Endothelial cell of hepatic sinusoid (primary cell): ENCODE measurements at regions not wholly inside any gene's neighbourhood (a gene's known extent, or its start where the extent isn't known, plus 50 kb on each side); places are given as distances from the start of the nearest gene placed in this dataset.

Experiments used
- in situ Hi-C: cut with HindIII; loops from 2 replicates; pipeline ENCODE4 v1.10.0; 2017; ENCODE audit warnings: low sequenced_read_pairs

DNA sequence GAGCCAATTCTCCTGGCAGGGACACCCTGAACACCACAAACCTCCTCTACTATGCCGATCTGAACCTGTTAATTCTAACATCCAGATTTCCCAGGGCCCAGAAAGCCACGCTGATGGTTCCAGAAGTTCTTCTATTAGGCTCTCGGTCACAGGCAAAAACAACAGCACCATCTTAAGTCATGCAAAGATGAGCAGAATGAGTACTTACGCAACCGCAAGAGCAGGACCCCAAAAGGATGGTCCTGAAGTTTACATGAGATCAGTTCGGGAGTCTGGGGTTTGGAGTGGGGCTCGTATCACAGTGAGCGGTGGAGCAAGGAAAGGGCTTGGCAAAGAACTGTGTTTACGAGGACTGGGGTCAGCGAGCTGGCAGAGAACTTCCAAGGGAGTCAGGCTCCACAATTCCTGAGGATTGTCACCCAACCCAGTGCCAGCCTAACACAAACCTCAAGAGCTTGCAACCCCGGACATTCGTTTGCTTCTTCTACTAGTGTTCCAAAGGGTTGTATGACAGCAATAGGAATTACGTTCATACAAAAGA, 532.6 kb downstream of the TNS3 start:
- in situ Hi-C loops: no loop called here

DNA sequence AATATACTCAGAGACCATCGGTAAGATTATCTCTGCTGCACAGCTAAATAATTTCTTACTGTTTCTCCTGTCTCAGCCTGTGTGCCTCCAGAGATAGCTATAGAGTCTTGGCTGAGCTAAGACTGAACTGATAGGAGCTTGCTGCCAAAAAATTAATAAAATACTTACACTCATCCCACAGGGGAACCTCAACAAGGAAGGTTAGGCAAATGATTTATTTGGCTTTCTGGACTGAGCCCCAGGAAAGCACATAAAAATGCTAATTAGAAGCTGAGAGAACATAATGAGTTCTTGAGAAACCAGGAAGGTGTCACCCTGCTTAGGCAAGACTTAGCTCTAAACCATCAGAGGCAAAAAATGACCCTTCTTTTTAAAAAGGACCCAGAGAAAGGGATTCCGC, 534.5 kb downstream of the TNS3 start:
- in situ Hi-C loops: no loop called here

DNA sequence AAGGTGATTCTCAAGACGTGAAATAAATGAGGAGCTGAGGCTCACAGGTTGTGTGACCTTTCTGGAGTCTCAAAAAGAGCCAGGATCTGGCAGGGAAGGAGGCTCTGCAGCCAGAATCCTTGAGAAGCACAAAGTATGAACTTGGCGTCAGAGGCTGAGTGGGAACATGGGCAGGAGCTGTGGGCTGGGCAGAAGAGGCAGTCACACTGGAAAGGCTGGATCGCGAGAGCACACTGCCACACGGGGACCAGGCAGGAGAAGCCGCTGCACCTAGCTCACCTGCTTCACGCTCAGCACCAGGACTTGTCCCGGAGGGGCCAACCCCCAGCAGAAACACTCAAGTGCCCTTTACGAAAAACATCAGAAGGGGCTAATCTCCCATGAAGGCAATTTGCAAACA, 535.0 kb downstream of the TNS3 start:
- in situ Hi-C loops: no loop called here

DNA sequence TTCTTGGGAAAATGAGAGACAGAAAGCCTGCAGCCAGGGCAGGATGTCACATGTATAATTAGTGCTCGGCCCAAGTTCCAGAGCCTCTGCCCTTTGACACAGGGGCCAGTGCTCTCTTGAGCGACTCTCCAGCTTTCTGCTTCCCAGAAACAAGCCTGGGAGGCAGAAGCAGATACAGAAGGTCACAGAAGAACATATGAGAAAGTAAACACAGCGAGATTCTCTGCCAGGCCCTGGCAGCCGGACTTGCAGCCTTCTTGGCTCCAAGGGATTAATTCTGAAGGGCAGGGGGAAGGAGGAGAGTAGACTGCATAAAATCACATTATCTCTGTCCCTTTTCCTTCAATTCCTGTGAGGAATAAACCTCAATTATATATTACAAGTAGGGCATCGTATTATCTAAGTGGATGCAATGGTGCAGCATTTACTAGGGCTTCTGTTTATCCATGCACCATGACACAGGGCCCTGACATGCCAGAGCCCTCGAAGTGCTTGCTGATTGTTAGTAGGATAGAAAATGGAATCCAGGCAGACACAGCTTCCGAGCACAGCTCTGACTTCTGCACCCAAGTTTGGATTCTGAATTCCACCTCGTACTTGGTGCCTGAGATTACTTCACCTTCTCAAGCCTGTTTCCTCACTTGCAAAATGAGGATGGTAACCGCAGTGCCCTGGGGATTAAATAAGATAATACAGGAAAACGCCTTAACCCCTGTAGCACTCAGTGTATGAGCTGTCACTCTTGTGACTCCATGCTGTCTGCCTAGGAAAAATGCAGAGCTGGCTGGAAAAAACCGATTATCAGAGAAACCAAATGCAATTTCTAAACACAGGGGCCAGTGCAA, 536.5 kb downstream of the TNS3 start:
- in situ Hi-C loops: no loop called here

DNA sequence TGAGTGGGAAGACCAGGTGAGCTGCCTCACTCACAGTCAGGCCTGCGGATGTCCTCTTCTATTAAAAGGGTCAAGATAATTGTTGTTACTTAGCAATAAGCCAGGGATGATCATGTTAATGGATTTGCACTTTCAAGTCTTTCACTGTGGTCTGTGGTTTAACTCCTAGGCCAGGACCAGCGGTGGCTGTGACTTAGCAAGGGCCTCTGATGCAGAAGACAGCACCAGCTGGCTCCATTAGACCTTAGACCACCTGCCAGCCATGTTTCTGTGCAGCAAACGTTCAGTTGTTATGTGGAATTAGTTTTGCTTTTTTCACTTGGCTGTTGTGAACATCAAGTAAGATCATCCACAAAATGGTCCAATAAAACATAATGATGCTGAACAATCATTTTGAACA, 537.3 kb downstream of the TNS3 start:
- in situ Hi-C loops: no loop called here

DNA sequence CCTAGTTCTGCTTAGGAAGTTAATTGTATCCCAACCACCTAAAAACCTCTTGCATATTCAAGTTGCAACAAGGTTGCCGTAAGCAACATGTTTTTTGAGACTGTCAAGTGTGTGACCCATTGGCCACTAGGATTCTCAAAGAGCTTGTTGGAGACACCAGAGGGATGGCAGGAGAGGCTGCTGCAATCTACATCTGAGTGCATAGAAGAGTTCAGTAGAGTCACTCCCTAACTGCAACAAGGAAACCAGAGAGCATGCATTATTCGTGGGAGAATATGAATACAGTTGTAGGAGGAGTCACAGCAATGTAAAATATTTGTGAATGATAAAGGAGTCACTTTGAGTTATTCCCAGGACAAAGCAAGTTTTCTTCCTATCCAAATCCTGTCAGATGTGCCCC, 538.6 kb downstream of the TNS3 start:
- in situ Hi-C loops: no loop called here

DNA sequence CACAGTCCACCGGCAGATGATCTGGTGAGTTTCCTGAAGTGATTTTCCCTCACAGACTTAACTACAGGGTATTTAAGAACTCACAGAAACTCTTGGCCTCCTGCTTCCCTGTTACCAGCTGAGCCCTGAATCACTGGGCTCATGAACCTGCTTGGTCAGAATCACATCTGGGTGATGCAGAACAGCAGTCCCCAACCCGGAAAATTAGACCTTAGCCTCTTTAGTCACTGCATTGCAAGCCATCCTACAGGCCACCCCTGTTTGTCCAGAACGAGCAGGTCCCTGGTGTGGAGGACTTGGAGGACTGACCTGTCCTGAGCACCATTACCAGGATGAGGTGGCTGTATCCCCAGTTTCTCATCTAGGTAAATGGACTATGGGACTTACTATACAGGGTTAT, 539.2 kb downstream of the TNS3 start:
- in situ Hi-C loops: no loop called here

DNA sequence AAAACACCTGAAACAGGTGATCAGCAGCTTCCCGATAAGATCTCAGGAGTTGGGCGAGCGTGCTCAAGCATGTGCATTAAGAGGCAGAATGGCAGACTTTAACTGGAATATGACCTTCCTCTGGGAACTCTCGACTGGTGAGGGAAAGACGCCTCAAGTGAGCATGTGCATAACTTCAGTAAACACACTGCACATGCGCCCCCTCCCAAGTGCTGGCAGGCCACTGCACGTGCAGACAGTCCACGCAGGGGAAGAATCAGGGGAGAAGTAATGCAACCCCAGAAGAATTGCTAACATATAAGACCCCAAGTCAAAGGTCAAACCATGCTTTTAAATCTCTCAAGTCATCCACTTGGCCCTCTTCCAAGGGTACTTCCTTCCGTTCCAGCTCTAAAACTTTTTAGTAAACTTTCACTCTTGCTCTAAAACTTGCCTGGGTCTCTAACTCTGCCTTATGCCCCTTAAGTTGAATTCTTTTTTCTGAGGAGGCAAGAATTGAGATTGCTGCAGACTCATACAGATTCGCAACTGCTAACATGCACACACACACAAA, 541.0 kb downstream of the TNS3 start:
- in situ Hi-C loops: no loop called here

DNA sequence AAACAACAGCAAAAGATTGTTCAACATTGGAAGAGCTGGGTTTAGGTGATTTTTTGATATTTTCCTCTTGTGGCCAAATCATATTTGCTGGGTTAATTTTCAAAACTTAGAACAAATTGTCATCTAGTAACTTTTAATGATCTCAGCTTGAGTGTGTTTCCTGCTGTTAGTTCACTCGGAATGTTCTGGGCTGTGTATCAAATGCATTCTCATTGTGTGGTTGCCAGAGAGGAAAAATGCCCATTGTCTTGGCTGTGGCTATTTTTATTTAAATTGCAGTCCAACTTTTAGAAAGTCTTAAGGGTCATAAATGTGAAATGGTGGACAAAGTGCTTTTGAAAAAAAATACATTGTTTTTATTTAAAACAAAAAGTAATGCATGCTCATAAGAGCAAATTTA, 542.0 kb downstream of the TNS3 start:
- in situ Hi-C loops: no loop called here

DNA sequence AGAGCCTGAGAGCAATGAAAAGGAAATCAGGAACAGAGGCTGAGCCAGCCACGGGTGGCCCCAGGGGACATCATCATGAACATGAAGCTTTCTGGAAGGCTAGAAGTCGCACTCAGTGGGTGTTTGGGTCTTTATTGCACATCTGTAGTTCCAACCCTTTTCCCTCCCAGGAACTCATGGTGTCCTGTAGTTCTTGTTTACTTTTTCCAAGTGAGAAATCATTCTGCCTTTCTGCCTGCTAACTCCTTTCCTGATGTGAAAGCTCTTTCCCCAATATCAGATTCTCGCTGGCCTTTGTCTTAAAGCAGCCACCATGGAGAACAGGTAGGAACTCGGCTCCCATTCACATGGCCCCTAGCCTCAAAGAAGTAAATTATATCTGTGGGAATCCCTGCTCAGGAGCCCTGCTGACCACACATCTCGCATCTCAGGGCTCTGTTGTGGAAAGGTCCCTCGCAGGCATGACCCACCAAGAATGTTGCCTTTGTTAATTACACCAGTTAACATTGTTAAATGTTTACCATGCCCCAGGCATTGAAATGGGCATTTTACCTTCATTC, 542.7 kb downstream of the TNS3 start:
- in situ Hi-C loops: no loop called here

DNA sequence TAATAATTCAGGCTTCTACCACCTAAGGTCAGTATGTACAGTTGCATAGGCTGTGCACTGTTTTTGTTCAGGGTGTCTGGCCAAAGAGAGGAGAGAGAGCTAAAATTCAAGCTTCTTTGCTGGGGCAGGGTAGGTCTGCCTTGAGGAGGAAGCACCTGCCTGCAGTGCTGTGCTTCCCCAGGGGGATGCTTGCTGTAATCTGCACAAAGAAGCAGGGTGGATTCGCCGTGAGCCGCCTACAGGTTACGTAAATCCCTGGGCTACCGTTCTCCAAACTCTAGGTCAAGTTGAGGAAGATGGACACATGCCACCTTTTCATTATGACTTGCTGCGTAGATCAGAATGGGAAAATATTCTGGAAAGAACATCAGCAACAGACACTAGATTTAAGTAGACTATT, 543.3 kb downstream of the TNS3 start:
- in situ Hi-C loops: no loop called here

DNA sequence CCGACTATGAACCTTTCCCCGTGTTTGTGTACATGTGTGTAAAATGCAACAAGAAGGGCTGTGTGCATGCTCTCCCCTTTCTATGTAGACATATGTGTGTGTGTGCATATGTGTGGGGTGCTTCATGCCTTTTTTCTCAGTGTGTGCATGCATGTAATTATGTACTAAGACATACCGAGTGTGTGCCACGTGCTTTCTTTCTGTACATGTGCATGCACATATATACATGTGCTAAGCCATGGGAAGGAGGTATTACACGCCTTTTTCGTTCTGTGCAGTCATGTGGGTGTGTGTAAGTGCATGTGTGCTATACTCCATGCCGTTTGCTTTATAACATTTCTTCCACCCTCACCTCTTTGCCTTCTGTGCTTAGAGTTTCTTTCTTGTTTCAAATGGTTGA, 544.3 kb downstream of the TNS3 start:
- in situ Hi-C loops: no loop called here

DNA sequence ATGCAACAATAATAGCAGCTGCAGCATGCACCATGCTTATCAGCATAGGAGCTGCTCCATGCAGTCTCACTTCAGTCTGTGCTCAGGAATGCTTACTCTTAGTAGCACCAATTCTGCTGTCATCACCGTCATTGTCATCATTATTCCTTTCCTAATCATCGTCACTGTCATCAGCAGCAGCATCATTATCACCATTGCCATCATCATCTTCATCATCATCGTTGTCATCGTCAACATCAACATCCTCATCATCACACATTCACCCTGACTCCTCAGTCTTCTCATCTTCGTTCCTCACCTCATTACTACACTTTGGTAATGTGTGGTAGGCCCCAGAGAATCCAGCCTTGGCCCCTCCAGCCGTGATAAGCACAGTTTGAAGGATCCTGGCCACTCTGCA, 545.0 kb downstream of the TNS3 start:
- in situ Hi-C loops: no loop called here

DNA sequence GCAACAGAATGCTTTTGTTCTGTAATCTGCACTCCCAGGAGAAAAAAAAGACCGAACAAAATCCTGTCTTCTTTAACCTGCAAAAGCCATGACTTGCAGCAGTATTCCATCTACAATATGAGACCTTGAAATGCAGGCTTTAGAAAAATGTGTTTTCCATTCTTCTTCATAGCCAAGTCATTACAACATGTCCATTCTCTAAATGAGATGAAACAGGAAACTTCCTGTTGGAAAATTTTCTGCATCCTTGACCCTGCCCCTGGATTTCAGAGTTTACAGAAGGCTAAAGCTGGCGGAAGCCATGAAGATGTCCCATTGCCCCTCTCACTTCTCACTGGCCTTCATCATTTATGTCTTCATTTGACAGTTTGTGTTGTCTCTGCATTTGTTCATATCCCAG, 546.4 kb downstream of the TNS3 start:
- in situ Hi-C loops: no loop called here

DNA sequence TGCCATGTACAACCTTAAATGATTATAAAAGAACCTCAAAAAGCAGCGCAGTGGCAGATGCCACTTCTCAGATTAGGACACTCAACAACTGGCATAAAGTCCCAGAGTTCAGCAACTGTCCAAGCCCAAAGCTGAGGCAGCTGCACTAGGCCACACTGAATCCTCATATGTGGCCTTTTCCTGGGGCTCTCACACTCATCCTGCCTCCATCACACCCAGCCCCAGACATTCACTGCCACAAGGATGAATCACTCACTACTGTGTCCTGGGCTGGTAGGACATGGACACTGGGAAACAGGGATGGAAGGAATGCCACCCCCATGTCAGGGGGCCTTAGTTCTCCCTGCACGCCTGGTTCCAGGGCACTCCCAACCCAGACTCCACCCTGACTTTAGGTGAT, 547.7 kb downstream of the TNS3 start:
- in situ Hi-C loops: no loop called here

DNA sequence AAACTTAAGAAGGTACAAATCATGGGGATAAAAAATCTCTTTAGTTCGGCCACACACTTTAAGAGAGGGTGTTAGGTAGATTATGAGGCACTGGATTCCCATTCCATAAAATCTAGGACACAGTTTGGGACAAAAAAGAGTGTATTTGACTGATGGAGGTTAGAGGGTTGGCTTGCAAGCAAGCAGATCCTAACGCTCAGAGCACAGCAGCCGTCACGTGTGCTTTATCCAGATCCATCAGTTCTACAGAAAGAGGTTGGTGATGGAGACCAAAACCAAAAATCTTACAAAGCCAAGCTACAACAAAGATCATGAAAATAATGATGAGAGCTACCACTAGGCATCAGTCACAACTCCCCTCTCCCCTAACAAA, 549.4 kb downstream of the TNS3 start:
- in situ Hi-C loops: no loop called here

DNA sequence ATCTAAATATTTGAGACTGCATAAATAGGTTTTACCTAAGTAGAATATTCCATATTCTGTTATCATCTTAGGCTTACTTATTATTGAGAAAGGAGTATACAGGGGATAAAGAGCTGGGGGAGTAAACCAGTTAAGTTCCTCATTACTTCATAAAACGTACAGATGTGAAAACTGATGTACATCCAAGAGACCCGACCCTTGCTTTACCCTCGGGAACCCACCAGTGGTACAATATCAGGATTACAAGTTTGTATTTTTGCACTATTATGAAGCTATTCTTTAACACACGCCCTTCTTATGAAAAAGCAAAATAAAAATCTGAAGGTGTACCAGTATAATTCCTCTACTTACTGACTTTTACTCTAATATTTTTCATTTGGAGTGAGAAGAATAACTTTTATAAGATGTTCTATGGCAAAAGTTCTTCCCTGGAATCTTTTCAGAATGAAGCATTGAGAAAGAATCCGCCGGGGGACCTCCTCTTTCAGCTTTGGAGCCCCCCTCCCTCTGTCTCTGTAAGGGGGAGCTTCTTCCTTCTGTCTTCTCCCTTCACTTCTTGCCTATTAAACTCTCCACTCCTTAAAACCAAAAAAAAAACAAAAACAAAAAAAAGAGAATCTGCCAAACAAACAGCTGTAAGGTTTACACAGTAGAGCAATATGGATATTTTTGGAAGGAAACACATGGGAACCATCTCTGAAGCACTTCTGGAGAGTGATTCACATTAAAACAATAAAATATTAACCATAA, 550.0 kb downstream of the TNS3 start:
- in situ Hi-C loops: no loop called here

DNA sequence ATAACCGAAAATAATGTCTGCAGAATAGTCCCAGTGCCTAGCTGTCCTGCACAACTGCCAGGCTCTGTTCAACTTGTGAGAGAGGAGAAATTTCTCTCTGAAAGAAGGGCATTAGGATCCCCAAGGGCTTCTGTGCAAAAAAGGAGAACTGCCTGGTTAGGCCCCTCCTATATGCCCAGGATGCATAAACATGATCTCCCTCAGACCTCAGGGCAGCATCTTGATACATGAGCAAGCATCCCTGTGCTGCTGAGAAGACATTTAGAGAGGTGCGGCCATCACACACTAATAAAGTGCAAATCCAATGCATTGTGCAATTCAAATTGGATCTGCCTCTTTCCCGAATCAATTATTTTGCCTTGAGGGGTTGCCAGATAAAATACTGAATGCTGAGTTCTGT, 553.6 kb downstream of the TNS3 start:
- in situ Hi-C loops: no loop called here

DNA sequence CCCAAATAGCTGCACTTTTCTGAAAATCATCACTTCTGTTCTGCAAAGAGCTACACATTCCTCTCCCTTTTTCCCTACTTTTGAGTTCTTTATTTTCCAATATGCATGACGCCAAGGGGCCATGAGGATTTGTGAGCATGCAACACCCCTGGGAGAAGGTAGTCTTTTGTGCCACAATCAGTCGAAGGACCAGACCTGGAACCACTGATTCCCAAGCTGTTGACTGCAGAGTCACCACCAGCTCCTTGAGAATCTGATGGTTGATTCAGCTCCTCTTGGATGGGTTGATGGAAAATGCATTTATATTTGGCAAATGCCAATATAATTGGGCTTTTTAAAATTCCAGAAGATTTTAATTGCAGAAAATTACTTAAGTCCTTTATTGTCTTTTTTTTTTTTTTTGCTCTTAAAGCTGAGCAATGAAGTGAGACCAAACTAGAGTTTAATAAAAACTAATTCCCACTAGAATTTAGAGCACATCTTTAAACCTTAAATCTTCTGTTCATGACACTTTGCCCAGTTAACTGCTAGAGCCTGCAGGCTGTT, 554.1 kb downstream of the TNS3 start:
- in situ Hi-C loops: no loop called here

DNA sequence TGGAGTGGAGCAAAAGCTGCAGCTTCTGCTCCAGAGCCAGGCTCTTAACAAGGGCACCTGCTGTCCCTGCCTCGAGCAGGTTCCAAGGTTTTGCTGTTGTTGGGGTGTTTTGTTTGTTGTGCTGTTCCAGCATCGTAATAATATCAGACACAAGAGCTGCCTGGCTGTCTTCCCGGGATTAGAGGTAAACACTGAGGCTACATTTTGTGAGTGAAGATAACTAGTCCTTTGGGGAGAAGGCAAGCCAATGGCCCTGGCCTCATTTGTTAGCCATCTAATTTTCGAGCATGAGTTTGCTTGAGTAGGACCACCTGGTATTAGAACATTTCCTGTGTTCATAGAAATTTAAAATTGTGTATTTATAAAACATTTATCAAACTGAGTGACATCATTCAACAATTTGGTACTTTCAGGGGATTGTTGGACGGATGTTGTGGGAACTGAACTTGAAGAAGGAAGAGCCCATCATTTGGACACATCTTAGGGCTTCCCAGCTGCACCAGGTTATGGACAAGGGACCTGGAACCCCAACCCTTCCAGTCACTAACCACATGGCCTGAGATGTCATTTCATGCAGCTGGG, 555.0 kb downstream of the TNS3 start:
- in situ Hi-C loops: no loop called here

DNA sequence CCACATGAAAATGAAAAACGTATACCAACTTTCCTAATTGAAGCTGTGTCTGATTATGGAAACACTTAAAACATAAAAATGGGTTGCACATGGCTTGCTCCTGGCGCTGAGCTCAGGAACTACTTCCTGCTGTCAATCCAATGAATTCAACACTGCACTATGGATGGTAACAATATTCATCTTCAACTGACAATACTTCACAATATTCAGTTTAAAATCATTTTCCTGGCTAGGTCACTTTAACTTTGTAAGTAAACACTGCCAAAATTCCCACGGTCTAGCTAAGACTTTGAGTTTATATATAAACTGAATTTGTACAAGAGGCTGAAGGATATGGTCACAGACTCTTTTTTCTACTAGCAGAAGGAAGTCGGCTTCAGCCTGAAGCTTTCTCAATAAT, 556.9 kb downstream of the TNS3 start:
- in situ Hi-C loops: no loop called here
